SKM-1 (cell line): ENCODE measurements at regions not wholly inside any gene's neighbourhood (a gene's known extent, or its start where the extent isn't known, plus 50 kb on each side); places are given as distances from the start of the nearest gene placed in this dataset.
A peak's percentile ranks its signal among the peaks of the same experiment; 100 is the strongest.

Experiments used
- DNase-seq: peaks from one replicate; lab custom pipeline; 2025; ENCODE audit not compliant: unreplicated experiment; lab: John Stamatoyannopoulos, UW

- no peak for DNase-seq
These were observed 168.5 kb downstream of the SUCLG1 start for GRCh38 chr2:84290537-84290936.

DNA sequence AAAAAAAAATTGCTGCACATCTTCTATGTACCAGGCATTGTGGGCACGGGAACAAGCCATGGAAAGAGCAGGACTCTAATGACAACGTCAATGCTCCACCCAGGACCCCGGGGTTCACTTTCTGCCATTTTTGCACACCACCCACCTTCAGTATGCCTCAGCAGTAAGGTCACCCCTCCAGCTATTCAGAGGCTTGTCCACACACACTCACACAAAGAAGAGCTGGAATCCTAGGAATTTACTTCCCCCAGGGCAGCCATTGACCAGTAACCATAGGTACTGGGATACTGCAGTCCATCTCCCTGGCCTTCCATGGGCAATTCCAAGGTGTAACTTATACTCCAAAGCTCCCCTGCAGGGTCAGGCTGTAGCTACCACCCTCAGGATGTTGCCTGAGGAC lies 170.8 kb downstream of the SUCLG1 start:
- DNase-seq = no peak

GRCh38 chr2:84286878-84287277 lies 172.2 kb downstream of the SUCLG1 start:
- no peak for DNase-seq

- no peak for DNase-seq
These were observed 173.9 kb downstream of the SUCLG1 start for GRCh38 chr2:84285056-84285747.

DNA sequence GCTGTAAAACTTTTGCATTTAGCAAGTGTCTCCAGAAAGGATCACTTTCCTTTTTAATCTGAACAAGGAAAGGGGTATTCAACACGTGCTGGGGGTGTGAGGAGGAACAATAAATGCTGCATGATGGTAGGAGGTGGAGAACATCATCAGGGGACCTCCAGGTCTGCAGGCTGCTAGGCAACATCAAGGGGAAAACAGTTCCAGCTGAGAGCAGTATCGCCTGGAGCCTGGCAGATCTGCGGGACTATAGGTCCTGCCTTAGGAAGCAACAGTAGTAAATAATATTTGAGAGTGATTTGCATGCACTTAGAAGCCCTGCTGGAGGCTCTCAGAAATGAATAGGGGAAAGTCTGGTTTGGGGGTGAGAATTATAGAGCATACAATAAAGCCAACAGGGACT lies 175.6 kb downstream of the SUCLG1 start:
- no peak for DNase-seq

DNA sequence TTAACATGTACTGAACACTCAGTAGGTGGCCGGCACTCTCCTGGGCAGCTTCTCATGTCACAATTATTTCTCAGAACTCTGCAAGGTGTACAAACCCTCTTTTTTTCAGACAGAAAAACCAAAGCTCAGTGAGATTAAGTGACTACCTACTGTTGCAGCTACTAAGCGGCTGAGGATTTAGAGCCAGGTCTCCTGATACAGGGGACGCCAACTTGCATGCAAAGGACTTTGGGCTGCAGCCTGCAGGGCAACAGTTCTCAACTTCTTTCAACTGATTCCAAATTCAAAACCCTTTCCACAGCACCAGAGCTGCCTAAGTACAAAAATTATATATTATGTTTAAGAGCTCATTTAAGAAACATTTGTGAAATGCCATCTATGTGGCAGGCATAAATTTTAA lies 177.6 kb downstream of the SUCLG1 start:
- no peak for DNase-seq

GRCh38 chr2:84280873-84281272 lies 178.2 kb downstream of the SUCLG1 start:
- DNase-seq = no peak

DNA sequence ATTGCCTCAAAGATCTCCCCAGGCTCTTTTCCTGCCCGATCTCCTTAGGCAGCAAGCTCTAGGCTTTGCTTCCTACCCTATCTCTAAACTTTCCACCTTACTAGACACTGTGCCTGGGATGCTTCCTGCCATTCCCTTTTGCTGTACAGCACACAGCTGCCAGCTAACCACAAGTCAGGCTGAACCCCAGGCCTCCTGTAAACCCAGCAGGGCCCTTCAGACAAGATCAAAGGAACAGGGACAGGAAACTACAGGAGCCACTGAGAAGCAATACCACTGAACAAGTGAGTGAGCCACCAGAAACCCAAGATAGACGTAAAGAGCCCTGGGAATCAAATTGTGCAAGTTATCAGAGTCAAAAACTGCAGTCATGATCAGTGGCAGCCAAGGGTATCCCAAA lies 180.7 kb downstream of the SUCLG1 start:
- DNase-seq = no peak

DNA sequence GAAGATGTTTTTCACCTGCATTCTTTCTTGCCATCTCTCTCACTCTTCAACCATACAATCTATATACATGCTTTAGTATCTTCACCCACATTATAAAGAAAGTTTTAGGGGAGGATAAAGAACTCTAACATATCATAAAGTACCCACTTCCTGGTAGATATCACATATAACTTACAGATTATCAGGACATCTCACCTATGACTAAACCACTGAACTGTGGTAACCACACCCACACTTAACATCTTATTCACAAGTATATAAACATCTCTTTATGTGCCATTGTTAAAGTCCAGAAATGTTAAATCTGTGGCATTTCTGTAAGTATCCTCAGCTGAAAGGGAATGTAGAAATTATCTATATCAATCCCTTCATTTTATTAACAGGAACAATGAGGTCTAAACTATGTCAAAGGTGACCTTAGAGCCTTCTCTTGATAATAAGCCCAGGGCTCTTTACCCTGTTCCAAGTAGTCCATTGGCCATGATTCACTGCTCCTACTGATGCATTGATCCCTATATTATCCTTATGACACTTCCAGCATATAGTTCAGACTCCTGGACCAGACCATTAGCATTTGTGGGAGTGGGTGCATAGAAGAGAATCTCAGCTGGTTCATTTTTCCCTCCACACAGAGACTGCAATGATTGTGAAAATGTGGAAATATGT lies 182.4 kb downstream of the SUCLG1 start:
- no peak for DNase-seq

- DNase-seq = no peak
These were observed 185.7 kb downstream of the SUCLG1 start for GRCh38 chr2:84273406-84273805.

- no peak for DNase-seq
These were observed 187.1 kb downstream of the SUCLG1 start for GRCh38 chr2:84271977-84272376.

DNA sequence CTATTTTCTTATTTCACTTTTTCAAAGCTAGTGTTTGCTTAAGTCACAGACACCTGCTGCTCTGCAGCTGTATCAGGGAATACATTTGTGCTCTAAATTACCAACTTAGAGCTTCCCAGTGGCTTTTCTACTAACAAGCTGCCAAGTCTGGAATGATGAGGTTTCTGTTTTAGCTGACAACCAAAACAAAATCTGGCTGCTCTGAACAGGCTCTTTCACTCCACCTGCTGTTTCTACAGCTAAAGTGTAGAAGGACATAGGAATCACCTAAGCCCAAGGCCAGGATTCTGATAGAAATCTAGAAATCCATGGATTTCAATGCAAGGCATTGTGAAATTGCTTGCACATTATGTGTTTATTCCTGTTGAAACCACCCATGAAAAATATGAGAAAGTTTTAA lies 201.2 kb downstream of the SUCLG1 start:
- DNase-seq = no peak

GRCh38 chr2:84251651-84252302 lies 207.3 kb downstream of the SUCLG1 start:
- no peak for DNase-seq

DNA sequence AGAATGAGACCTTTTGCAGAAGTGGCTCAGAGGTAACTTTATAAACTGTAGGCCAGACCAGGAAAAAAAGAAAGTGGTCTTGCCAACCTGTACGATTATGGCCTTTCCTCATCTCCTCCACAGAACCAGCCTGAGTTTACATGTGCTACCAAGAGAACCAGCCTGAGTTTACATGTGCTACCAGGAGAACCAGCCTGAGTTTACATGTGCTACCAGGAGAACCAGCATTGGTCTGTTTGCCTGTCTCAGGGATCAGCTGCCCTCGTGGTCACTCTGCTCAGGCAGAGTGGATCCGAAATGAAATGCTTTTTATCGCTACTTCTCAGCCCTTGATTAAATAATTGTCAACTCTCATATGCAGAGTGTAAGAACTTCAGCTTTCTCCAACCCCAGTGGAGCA lies 209.9 kb downstream of the SUCLG1 start:
- no peak for DNase-seq

DNA sequence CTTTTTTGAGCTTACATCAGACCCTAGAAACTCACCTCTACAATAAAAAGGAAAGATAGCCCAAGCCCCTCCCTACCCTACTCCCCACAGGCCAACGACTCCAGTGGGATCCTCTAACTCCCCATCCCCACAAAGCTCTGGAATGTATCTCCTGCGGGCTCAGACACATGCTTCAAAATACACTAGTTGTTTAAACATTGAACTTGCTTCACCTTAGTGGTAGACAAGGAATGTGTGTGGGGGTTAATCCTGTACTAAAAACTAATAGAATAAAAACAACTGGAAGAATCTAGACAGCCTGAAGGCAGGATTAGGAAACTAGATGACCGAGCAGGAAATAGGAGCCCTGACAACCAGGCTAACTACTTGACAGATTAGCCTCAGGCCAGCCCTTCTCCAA lies 211.5 kb downstream of the SUCLG1 start:
- no peak for DNase-seq

DNA sequence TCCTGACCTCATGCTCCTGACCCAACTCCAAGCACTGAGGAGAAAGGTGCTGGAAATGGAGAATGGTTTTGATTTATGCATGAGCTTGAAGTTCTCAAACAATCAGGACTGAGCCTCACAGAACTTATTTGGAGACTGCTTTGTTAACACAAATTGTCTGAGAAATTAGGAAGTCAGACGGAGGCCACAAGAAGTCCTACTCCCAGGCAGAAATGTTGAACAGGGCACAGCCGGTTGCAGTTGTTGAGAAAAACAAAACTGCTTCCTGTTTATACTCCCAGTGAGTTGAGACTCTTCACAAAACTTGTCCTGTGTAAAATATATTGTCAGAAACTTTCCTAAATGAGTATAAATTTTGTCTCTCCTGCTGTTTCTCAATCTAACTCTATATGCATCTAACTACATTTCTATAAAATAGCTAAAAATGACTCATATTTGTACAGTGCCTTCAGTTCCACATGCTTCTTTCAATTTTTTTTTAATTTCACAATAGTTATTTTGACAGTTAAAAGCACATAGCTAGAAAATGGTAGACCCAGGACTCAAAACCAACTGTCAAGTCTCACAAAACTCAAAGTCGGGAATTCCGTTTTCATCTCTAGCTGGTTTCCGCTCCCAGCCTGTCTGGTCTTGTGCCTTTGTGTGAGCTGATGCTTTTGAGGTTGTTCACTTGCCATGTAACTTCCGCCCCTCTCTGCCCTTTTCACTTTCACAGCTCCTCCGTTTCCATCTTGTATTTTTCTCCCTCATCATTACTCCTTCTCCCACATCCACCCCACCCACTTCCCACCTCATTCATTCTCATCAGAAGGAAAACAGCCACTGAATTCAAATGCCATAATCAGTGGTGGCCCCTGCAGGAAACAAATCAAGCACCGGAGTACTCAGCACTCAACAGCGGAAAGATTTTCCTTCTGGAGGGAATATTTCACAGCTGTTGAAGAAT lies 215.0 kb downstream of the SUCLG1 start:
- DNase-seq = no peak

DNA sequence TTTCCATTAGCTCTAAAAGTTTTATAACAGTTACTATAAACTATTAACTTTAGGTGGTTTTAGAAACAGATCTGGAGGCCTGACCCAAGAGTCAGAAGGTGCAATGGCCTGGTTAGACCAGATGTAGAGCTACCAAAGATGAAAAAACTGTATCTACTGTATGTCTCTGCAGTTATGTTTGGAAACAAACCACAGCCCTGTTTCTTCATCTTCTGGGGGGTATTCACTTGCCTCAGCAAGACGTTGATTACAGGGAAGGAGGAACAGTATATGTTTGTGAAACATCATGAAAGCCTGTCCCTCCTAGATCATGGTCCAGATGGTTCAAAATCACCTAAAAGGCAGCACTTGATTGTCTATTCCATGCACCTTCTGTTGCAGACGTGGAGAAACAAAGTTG lies 220.2 kb downstream of the SUCLG1 start:
- DNase-seq = peak; percentile 25

DNA sequence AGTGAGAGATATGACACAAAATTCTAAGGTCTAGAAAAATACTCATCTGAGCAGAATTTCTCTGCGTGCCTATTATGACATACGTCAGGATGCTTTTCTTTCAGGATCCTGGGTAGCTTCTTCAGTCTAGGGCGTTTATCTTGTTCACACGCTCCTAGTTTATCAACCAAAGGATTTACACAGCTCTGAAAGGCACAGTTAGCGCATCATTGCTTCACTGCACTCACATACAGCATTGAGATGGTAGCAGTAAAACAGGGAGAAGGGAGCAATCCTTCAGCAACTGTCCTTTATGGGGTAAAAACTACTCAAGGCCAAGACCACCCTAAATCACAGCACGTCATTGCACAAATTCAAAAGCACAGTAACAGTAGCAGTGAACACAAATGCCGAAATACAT lies 222.8 kb downstream of the SUCLG1 start:
- DNase-seq = no peak

GRCh38 chr2:84234103-84234502 lies 225.0 kb downstream of the SUCLG1 start:
- DNase-seq = no peak

GRCh38 chr2:84231478-84231877 lies 227.6 kb downstream of the SUCLG1 start:
- no peak for DNase-seq

- no peak for DNase-seq
These were observed 235.0 kb downstream of the SUCLG1 start for GRCh38 chr2:84224121-84224520.
